GM12878 (cell line): ENCODE measurements at regions not wholly inside any gene's neighbourhood (a gene's known extent, or its start where the extent isn't known, plus 50 kb on each side); places are given as distances from the start of the nearest gene placed in this dataset.

Experiments
- ATAC-seq: fragments of 200-7000 bp; cut with Tn5 transposase; 3 replicates; pipeline ENCODE4 v1.9.1; 2020; ENCODE audit warnings: mild to moderate bottlenecking, moderate library complexity
- BruUV-seq: library from RNA; stranded (reverse); fragments of 400-500 nt; replicated peaks from 2 replicates; lab custom pipeline; 2021; lab: Mats Ljungman, UMichigan
- CTCF ChIA-PET: fragments of 300-600 bp; sonication (Branson Sonifier 250); formaldehyde crosslinking; extraction: SDS; loops from one replicate; lab custom pipeline; 2021; ENCODE audit warnings: inconsistent platforms; lab: Yijun Ruan, JAX
- POLR2A ChIA-PET: fragments of 350-600 bp; formaldehyde crosslinking; extraction: SDS; loops from one replicate; lab custom pipeline; 2021; ENCODE audit warnings: inconsistent platforms; lab: Charles Lee
- RAD21 ChIA-PET: fragments of 300-600 bp; sonication (Branson Sonifier 250); formaldehyde crosslinking; loops from one replicate; lab custom pipeline; 2023; ENCODE audit warnings: antibody characterized with exemption; ENCODE audit not compliant: unreplicated experiment; lab: Charles Lee
- SMC1A ChIA-PET: fragments of 300-600 bp; sonication (Branson Sonifier 250); formaldehyde crosslinking; loops from one replicate; lab custom pipeline; 2023; ENCODE audit not compliant: unreplicated experiment, uncharacterized antibody; lab: Charles Lee
- DNase-seq: peaks from one replicate; pipeline ENCODE4 v3.0.0-alpha.2; 2011; ENCODE audit warnings: low read depth, low spot score
- FAIRE-seq: peaks from 3 replicates; lab custom pipeline; 2011; peaks lifted over from hg19 to GRCh38; lab: Jason Lieb, UNC
- H2AFZ ChIP-seq: 2 replicates; pipeline ENCODE4 v1.6.0; 2011; ENCODE audit warnings: low read depth, low read length, control low read depth; ENCODE audit not compliant: control insufficient read depth
- H3K27ac ChIP-seq: 2 replicates; pipeline ENCODE4 v1.5.1; 2011; ENCODE audit warnings: control low read depth; ENCODE audit not compliant: control insufficient read depth, insufficient read depth
- H3K27me3 ChIP-seq, 2 experiments: replicated peaks in 1 of 2; 2 replicates each; pipeline versions ENCODE4 v1.6.0 to v1.6.1; 2011; ENCODE audit warnings: low read length in 1 of 2; ENCODE audit not compliant: control insufficient read depth in 2 of 2, insufficient read depth in 2 of 2
- H3K36me3 ChIP-seq, 2 experiments: 2 replicates each; pipeline ENCODE4 v1.5.1; 2011; ENCODE audit warnings: low read length in 1 of 2; ENCODE audit not compliant: control insufficient read depth in 2 of 2, insufficient read depth in 2 of 2
- H3K4me1 ChIP-seq: 2 replicates; pipeline ENCODE4 v1.6.1; 2011; ENCODE audit warnings: mild to moderate bottlenecking, low read length, moderate library complexity, mixed read lengths; ENCODE audit not compliant: control insufficient read depth, insufficient read depth
- H3K4me2 ChIP-seq: 2 replicates; pipeline ENCODE4 v1.6.0; 2011; ENCODE audit warnings: control low read depth; ENCODE audit not compliant: control insufficient read depth, insufficient read depth
- H3K4me3 ChIP-seq: fragments of 200-600 bp; sonication (generic); 2 replicates; pipeline ENCODE4 v1.5.1; 2016
- H3K79me2 ChIP-seq: 2 replicates; pipeline ENCODE4 v1.6.0; 2011; ENCODE audit warnings: low read length; ENCODE audit not compliant: control insufficient read depth, insufficient read depth
- H3K9ac ChIP-seq: 2 replicates; pipeline ENCODE4 v1.8.0; 2011; ENCODE audit warnings: low read length, control low read depth, mixed read lengths; ENCODE audit not compliant: control insufficient read depth, insufficient read depth
- H3K9me3 ChIP-seq: replicated peaks from 3 replicates; pipeline ENCODE4 v1.5.1; 2011; ENCODE audit warnings: mild to moderate bottlenecking, low read length; ENCODE audit not compliant: control insufficient read depth, insufficient read depth
- H4K20me1 ChIP-seq: 2 replicates; pipeline ENCODE4 v1.6.0; 2011; ENCODE audit not compliant: control insufficient read depth, insufficient read depth
- CBX3 ChIP-seq: fragments of 200-600 bp; sonication (generic); IDR thresholded peaks from 2 replicates; pipeline ENCODE4 v1.6.1; 2016; ENCODE audit warnings: low read depth, borderline replicate concordance
- SMAD1 ChIP-seq: fragments of 450-650 bp; IDR thresholded peaks from 2 replicates; pipeline ENCODE4 v1.6.1; 2018; ENCODE audit warnings: mild to moderate bottlenecking, low read depth; ENCODE audit not compliant: partially characterized antibody
- STAT3 ChIP-seq: IDR thresholded peaks from 2 replicates; pipeline ENCODE4 v1.6.1; 2011; ENCODE audit warnings: low read depth, low read length, improper control_type of control experiment
- TBL1XR1 ChIP-seq: IDR thresholded peaks from 2 replicates; pipeline ENCODE4 v1.6.1; 2012; ENCODE audit warnings: low read depth, low read length, improper control_type of control experiment
- ZBTB11 ChIP-seq: fragments of 450-650 bp; formaldehyde crosslinking; IDR thresholded peaks from 2 replicates; pipeline ENCODE4 v1.5.0; 2022; ENCODE audit warnings: mild to moderate bottlenecking, missing genetic modification characterization
- WGBS: methylation state at CpG from one replicate; pipeline ENCODE4 v1.1.6; 2016; ENCODE audit warnings: low lambda C conversion rate; ENCODE audit not compliant: insufficient replicate concordance, insufficient coverage; ENCODE audit errors: missing lambda C conversion rate; 5-methylcytosine and 5-hydroxymethylcytosine counted together
- in situ Hi-C: fragments of 300-500 bp; cut with MboI; formaldehyde crosslinking; loops from 9 replicates; pipeline ENCODE4 v1.14.3; 2018; ENCODE audit warnings: mixed read lengths
- intact Hi-C: fragments of 100-400 bp; cut with micrococcal nuclease; formaldehyde crosslinking; loops from one replicate; pipeline ENCODE4 v1.14.2; 2022; ENCODE audit not compliant: unreplicated experiment
- TF ChIP-seq, protein P1 (sequence below): fragments of 450-650 bp; formaldehyde crosslinking; IDR thresholded peaks from 2 replicates; pipeline ENCODE4 v1.4.0; 2022; ENCODE audit warnings: mild to moderate bottlenecking, moderate library complexity

GRCh38 chr2:12090072-12090471 lies 343.6 kb downstream of the LPIN1 start (continued):
- TF ChIP-seq, protein P1, sequence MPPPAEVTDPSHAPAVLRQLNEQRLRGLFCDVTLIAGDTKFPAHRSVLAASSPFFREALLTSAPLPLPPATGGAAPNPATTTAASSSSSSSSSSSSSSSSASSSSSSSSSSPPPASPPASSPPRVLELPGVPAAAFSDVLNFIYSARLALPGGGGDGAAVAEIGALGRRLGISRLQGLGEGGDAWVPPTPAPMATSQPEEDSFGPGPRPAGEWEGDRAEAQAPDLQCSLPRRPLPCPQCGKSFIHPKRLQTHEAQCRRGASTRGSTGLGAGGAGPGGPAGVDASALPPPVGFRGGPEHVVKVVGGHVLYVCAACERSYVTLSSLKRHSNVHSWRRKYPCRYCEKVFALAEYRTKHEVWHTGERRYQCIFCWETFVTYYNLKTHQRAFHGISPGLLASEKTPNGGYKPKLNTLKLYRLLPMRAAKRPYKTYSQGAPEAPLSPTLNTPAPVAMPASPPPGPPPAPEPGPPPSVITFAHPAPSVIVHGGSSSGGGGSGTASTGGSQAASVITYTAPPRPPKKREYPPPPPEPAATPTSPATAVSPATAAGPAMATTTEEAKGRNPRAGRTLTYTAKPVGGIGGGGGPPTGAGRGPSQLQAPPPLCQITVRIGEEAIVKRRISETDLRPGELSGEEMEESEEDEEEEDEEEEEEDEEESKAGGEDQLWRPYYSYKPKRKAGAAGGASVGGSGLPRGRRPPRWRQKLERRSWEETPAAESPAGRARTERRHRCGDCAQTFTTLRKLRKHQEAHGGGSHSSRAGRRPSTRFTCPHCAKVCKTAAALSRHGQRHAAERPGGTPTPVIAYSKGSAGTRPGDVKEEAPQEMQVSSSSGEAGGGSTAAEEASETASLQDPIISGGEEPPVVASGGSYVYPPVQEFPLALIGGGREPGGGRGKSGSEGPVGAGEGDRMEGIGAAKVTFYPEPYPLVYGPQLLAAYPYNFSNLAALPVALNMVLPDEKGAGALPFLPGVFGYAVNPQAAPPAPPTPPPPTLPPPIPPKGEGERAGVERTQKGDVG (CRISPR knock-in tag), result no peak
- TF ChIP-seq CBX3 (no peak), ZBTB11 (CRISPR knock-in tag) (no peak), STAT3 (no peak)

- Histone ChIP-seq H3K9ac (no peak overlapping the region), H3K36me3 (no peaks in the 10 kb centered on the region), H3K4me3 (no peak overlapping the region), H3K27me3 (no peaks in the 10 kb centered on the region), H3K4me2 (no peak overlapping the region)
- RAD21 ChIA-PET, result interaction anchor here (1.2 to 1.3 kb wide), 2 partner anchors 34 to 85 kb away, joined by 3 to 4 read pairs; no protein-coding TSS in a partner anchor
- CTCF ChIA-PET, result interaction anchor here (1.3 to 1.4 kb wide), 2 partner anchors 21 to 226 kb away, joined by 3 read pairs; no protein-coding TSS in a partner anchor
- DNase-seq, result no peak
- TF ChIP-seq TBL1XR1 (no peak), SMAD1 (no peak)
- TF ChIP-seq, all 136 proteins: peak for 0
- Histone ChIP-seq H4K20me1 (no peaks in the 10 kb centered on the region), H3K79me2 (no peaks in the 10 kb centered on the region), H3K27ac (no peak overlapping the region), H3K4me1 (no peaks in the 10 kb centered on the region), H3K9me3 (no peaks in the 10 kb centered on the region; the same call in 2 of the 3 replicates), H2AFZ (no peak overlapping the region)
- in situ Hi-C loops (no loop called here), intact Hi-C loops (no loop called here)
- ChIA-PET POLR2A (no interaction called here), SMC1A (no interaction called here)
- 73% methylated on average over 3 of the region's 3 CpGs for WGBS
- no peak for ATAC-seq
- no peak for FAIRE-seq
- BruUV-seq, result no TSS peak
These were observed 344.2 kb downstream of the LPIN1 start for GRCh38 chr2:12090590-12090989.
